CD14-positive monocyte (primary cell): ENCODE measurements at regions not wholly inside any gene's neighbourhood (a gene's known extent, or its start where the extent isn't known, plus 50 kb on each side); places are given as distances from the start of the nearest gene placed in this dataset.

Experiments used
- DNase-seq, 3 donors: peaks; one replicate each; pipeline ENCODE4 v3.0.0-alpha.2; 2011 to 2022
- H2AFZ ChIP-seq: 2 replicates; pipeline ENCODE4 v1.6.0; 2012; ENCODE audit warnings: mild to moderate bottlenecking, low read depth, low read length, inconsistent platforms; ENCODE audit not compliant: insufficient read depth, poor library complexity, severe bottlenecking
- H3K27ac ChIP-seq, 2 donors: 1 replicate in 1 of 2; 2 replicates in 1 of 2; pipeline ENCODE4 v1.5.1; 2012 to 2013; ENCODE audit warnings: low read length in 2 of 2, control low read depth in 1 of 2, inconsistent platforms in 1 of 2, low read depth in 1 of 2, mild to moderate bottlenecking in 1 of 2
- H3K27me3 ChIP-seq, 2 donors: one replicate each; pipeline versions ENCODE4 v1.6.0 to v1.6.1; 2011 to 2013; ENCODE audit warnings: low read length in 2 of 2; ENCODE audit not compliant: control insufficient read depth in 2 of 2, insufficient read depth in 2 of 2
- H3K36me3 ChIP-seq, 2 donors: replicated peaks in 1 of 2; 1 replicate in 1 of 2; 2 replicates in 1 of 2; pipeline versions ENCODE4 v1.5.1 to v1.6.1; 2012 to 2013; ENCODE audit warnings: low read length in 2 of 2, control low read depth in 1 of 2, inconsistent platforms in 1 of 2, mild to moderate bottlenecking in 1 of 2; ENCODE audit not compliant: insufficient read depth in 2 of 2, control insufficient read depth in 1 of 2
- H3K4me1 ChIP-seq, 2 donors: 1 replicate in 1 of 2; 2 replicates in 1 of 2; pipeline versions ENCODE4 v1.5.1 to v1.6.1; 2012 to 2013; ENCODE audit warnings: low read length in 2 of 2, control low read depth in 1 of 2, inconsistent platforms in 1 of 2, mild to moderate bottlenecking in 1 of 2, moderate library complexity in 1 of 2; ENCODE audit not compliant: insufficient read depth in 2 of 2, control insufficient read depth in 1 of 2
- H3K4me2 ChIP-seq: replicated peaks from 2 replicates; pipeline ENCODE3; 2012; ENCODE audit warnings: low read length, moderate library complexity, mild to moderate bottlenecking; ENCODE audit not compliant: poor library complexity, severe bottlenecking; ENCODE audit errors: extremely low read depth
- H3K4me3 ChIP-seq, 3 experiments: fragments of 200-600 bp in 1 of 3; sonication (generic) in 1 of 3; replicated peaks in 1 of 3; 1 replicate in 2 of 3; 2 replicates in 1 of 3; pipeline ENCODE4 v1.5.1; 2011 to 2013; ENCODE audit warnings: low read length in 3 of 3, mild to moderate bottlenecking in 3 of 3, control low read depth in 2 of 3, low read depth in 2 of 3, inconsistent platforms in 1 of 3, moderate library complexity in 1 of 3
- H3K79me2 ChIP-seq: 2 replicates; pipeline ENCODE4 v1.6.0; 2012; ENCODE audit warnings: mild to moderate bottlenecking, control low read depth, inconsistent platforms, low read length, moderate library complexity; ENCODE audit not compliant: insufficient read depth
- H3K9ac ChIP-seq: 2 replicates; pipeline ENCODE4 v1.6.0; 2017; ENCODE audit warnings: low read length, mild to moderate bottlenecking; ENCODE audit not compliant: insufficient read depth, poor library complexity, severe bottlenecking
- H3K9me3 ChIP-seq, 2 donors: replicated peaks in 1 of 2; 1 replicate in 1 of 2; 2 replicates in 1 of 2; pipeline versions ENCODE4 v1.5.1 to v1.6.1; 2012 to 2013; ENCODE audit warnings: low read length in 2 of 2, control low read depth in 1 of 2; ENCODE audit not compliant: control insufficient read depth in 1 of 2, insufficient read depth in 1 of 2
- H4K20me1 ChIP-seq: 2 replicates; pipeline ENCODE4 v1.6.0; 2012; ENCODE audit warnings: mild to moderate bottlenecking, low read length, control low read depth, moderate library complexity; ENCODE audit not compliant: insufficient read depth
- H3K27ac Mint-ChIP-seq, 7 donors: one replicate each; pipeline ENCODE4 v1.8.0; 2020; ENCODE audit warnings: mild to moderate bottlenecking in 7 of 7, mixed read lengths in 7 of 7, moderate library complexity in 6 of 7, inconsistent platforms in 2 of 7
- H3K27me3 Mint-ChIP-seq, 3 donors: one replicate each; pipeline ENCODE4 v1.8.0; 2021 to 2022; ENCODE audit warnings: low read depth in 3 of 3, mild to moderate bottlenecking in 3 of 3, mixed read lengths in 3 of 3, moderate library complexity in 3 of 3, inconsistent platforms in 1 of 3
- H3K36me3 Mint-ChIP-seq, 2 donors: one replicate each; pipeline ENCODE4 v1.8.0; 2020; ENCODE audit warnings: mixed read lengths in 2 of 2, inconsistent platforms in 1 of 2, mild to moderate bottlenecking in 1 of 2
- H3K4me1 Mint-ChIP-seq: one replicate; pipeline ENCODE4 v1.8.0; 2020; ENCODE audit warnings: mild to moderate bottlenecking, mixed read lengths
- H3K4me3 Mint-ChIP-seq, 2 donors: one replicate each; pipeline ENCODE4 v1.8.0; 2020; ENCODE audit warnings: mild to moderate bottlenecking in 2 of 2, mixed read lengths in 2 of 2, moderate library complexity in 1 of 2
- H3K9me3 Mint-ChIP-seq, 7 donors: one replicate each; pipeline ENCODE4 v1.8.0; 2020 to 2022; ENCODE audit warnings: mixed read lengths in 7 of 7, mild to moderate bottlenecking in 6 of 7, moderate library complexity in 6 of 7, inconsistent platforms in 2 of 7
- WGBS: methylation state at CpG from one replicate; pipeline ENCODE4 v1.1.5; 2013; ENCODE audit warnings: missing lambda C conversion rate; ENCODE audit not compliant: insufficient coverage; 5-methylcytosine and 5-hydroxymethylcytosine counted together
- intact Hi-C, 2 donors: fragments of 100-400 bp; cut with micrococcal nuclease; formaldehyde crosslinking; loops; one replicate each; pipeline versions ENCODE4 v1.15.0 to v1.15.1; 2023
- TF ChIP-seq, protein P1 (sequence below): fragments of 200-600 bp; IDR thresholded peaks from one replicate; pipeline ENCODE4 v1.8.0; 2022; ENCODE audit warnings: antibody characterized with exemption, mild to moderate bottlenecking

DNA sequence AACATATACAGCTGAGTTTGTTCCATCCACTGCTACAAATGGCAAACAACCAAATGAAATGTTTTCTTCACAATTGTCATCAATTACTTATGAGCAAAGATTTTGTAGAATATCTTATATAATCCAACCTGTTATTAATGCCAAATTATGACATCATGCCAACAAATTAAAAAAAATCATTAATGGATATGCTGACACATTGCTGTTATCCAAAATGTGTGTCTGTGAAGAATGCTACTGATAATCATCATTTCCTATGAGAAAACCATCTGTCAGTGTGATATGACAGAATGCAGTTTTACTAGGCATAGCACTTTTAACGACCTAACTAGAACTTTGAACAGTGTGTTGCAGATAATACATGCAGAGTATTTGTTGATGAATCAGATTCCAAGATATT, 556.5 kb upstream of the KCNMB2 start:
- TF ChIP-seq, protein P1, sequence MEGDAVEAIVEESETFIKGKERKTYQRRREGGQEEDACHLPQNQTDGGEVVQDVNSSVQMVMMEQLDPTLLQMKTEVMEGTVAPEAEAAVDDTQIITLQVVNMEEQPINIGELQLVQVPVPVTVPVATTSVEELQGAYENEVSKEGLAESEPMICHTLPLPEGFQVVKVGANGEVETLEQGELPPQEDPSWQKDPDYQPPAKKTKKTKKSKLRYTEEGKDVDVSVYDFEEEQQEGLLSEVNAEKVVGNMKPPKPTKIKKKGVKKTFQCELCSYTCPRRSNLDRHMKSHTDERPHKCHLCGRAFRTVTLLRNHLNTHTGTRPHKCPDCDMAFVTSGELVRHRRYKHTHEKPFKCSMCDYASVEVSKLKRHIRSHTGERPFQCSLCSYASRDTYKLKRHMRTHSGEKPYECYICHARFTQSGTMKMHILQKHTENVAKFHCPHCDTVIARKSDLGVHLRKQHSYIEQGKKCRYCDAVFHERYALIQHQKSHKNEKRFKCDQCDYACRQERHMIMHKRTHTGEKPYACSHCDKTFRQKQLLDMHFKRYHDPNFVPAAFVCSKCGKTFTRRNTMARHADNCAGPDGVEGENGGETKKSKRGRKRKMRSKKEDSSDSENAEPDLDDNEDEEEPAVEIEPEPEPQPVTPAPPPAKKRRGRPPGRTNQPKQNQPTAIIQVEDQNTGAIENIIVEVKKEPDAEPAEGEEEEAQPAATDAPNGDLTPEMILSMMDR: no peak
- Histone ChIP-seq H3K9ac (no peak overlapping the region), H3K4me3 (no peak overlapping the region), H3K4me1 (peaks cover 2 to 5% of the 10 kb centered on the region in 2 donors), H3K36me3 (no peaks in the 10 kb centered on the region), H3K27ac (no peak overlapping the region), H3K27me3 (no peaks in the 10 kb centered on the region), H4K20me1 (no peaks in the 10 kb centered on the region), H3K4me2 (no peak overlapping the region), H3K9me3 (no peaks in the 10 kb centered on the region), H3K79me2 (no peaks in the 10 kb centered on the region), H2AFZ (no peak overlapping the region)
- intact Hi-C loops: no loop called here
- no peak overlapping the region for H3K27ac Mint-ChIP-seq
- H3K4me1 Mint-ChIP-seq: peaks cover 7% of the 10 kb centered on the region
- H3K9me3 Mint-ChIP-seq: peaks cover 0 to 2% (median 0%) of the 10 kb centered on the region in 7 donors
- peaks cover 0 to 2% of the 10 kb centered on the region in 2 donors for H3K36me3 Mint-ChIP-seq
- no peak overlapping the region for H3K4me3 Mint-ChIP-seq
- WGBS: no CpG with 5 or more reads among the region's 1 CpG
- DNase-seq: no peak
- peaks cover 0 to 3% (median 0%) of the 10 kb centered on the region in 3 donors for H3K27me3 Mint-ChIP-seq

DNA sequence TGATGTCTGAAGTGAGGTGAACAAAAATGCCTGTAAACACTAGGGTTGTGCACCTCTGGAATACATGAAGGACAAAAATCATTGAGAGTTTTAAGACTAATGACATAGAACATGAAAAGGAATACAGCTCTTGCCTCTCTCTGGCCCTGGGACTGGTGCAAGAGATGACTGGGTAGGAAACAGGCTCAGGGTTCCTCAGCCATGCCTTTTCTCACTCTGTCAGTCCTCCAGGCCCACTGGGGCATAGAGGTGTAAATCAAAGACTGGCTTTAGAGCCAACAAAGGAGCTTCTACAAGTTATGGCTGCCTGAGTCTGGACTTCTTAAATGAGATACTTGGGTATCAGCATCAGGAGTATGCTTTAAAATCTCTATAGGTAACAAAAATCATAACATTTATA, 554.7 kb upstream of the KCNMB2 start:
- TF ChIP-seq, protein P1: no peak
- Histone ChIP-seq H3K9ac (no peak overlapping the region), H3K4me2 (no peak overlapping the region), H3K36me3 (no peaks in the 10 kb centered on the region), H3K4me3 (no peak overlapping the region), H3K27me3 (no peaks in the 10 kb centered on the region), H2AFZ (peak overlapping the region; percentile 1), H3K4me1 (peaks cover 2 to 5% of the 10 kb centered on the region in 2 donors), H3K9me3 (no peaks in the 10 kb centered on the region), H3K79me2 (no peaks in the 10 kb centered on the region), H3K27ac (no peak overlapping the region), H4K20me1 (no peaks in the 10 kb centered on the region)
- DNase-seq: no peak
- peaks cover 0 to 1% (median 0%) of the 10 kb centered on the region in 3 donors for H3K27me3 Mint-ChIP-seq
- peaks cover 0 to 2% of the 10 kb centered on the region in 2 donors for H3K36me3 Mint-ChIP-seq
- H3K9me3 Mint-ChIP-seq: peaks cover 0 to 2% (median 0%) of the 10 kb centered on the region in 7 donors
- H3K4me1 Mint-ChIP-seq: peaks cover 7% of the 10 kb centered on the region
- no peak overlapping the region for H3K4me3 Mint-ChIP-seq
- no peak overlapping the region for H3K27ac Mint-ChIP-seq
- intact Hi-C loops: no loop called here
